ENCODE measurements at regions not wholly inside any gene's neighbourhood (a gene's known extent, or its start where the extent isn't known, plus 50 kb on each side); places are given as distances from the start of the nearest gene placed in this dataset.
A peak's percentile ranks its signal among the peaks of the same experiment; 100 is the strongest.
"Not testable (repeated sequence)": the region's sequence is repeated elsewhere in the genome, so short reads cannot be mapped to it uniquely, and the experiment has no call there.

DNA sequence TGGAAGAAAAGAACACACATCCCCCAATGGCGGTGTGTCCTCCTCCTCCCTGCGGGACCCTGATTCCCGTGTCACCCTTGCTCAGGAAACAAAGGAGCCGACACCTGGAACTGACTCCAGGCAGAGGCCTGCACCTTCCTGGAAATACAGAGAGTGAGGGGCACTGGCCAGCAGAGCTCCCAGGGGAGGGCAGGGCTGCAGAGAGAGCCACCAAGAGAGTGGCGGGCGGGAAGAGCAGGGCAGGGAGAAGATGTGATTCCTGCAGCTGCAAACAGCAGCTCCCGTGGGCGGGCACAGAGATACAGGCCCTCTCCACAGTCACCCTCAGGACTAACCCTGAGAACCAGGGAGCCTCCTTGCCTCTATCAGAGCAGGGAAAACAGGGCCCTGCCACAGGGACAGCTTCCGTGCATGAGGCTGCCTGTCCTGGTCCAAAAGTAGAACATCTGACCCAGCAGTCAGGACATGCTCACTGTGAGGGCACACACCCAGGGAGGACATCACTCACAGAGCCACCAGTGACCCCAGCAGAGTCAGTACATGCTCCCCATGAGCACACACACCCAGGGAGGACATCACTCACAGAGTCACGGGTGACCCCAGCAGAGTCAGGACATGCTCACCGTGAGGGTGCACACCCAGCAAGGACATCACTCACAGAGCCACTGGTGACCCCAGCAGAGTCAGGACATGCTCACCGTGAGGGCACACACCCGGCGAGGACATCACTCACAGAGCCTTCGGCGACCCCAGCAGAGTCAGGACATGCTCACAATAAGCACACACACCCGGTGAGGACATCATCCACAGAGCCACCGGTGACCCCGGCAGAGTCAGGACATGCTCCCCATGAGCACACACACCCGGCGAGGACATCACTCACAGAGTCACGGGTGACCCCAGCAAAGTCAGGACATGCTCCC, 193.1 kb downstream of the DLL1 start:
- DNase-seq (ENCODE audit: low spot score) = no peak

DNA sequence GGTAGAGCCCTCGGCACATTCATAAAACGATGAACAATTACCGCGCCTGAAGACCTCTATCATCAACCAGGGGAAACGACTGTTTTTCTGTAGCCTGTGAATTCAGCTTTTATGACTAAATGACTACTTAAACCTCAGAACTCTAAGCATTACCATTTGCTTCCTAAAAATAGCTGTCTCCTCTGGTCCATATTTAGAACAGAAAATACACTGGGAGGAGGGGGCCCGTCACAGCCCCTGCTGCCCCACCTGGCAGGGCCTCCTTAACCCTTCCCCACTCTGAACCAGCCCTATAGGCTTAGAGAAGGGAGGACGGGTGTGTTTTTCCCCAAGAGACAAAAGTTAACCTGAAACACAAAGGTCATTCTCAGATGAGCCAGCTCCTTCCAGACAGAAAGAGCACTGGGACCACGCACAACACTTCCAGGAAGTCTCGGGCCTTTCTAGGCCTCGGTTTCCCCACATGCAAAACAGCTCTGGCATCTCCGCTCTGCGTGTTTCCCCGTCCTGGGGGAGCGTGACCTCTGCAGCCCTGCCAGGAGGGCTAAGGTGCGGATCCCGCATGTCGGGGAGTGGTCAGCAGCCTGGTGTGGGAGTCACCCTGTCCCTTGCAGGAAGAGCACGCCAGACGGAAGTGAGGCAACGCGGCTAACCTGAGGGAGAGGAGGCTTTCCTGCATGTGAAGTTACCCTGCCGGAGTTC, 193.9 kb downstream of the DLL1 start:
- no peak for DNase-seq (ENCODE audit: low spot score)

DNA sequence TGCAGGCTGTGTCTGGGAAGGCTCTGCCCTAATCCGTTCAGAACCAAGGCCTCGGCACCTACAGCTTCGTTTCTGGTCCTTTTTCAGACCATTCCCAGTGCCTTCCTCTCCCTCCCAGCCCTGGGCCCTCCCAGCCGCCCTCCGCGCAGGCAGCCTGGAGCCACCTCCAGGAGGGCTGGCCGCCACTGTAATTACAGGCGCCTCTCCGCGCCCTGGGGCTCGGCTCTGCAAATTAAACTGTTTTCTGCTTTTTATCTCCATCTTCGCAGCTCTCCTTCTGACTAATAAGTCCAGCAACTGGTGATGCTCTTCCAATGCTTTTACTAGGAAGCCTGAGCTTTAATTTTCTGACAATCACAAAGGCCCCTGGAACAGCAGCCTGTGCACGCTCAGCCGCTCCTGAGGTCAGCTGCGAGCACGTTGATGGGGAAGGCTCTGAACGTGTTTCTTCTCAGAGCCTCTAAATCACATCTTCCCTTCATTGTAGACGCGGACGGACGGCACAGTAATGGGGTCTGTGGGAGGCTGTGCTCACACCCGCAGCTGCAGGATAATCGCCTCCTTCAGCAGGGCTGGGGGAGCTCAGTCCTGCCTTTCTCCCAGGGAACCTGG, 194.6 kb downstream of the DLL1 start:
- DNase-seq (ENCODE audit: low spot score) = peak; percentile 63

DNA sequence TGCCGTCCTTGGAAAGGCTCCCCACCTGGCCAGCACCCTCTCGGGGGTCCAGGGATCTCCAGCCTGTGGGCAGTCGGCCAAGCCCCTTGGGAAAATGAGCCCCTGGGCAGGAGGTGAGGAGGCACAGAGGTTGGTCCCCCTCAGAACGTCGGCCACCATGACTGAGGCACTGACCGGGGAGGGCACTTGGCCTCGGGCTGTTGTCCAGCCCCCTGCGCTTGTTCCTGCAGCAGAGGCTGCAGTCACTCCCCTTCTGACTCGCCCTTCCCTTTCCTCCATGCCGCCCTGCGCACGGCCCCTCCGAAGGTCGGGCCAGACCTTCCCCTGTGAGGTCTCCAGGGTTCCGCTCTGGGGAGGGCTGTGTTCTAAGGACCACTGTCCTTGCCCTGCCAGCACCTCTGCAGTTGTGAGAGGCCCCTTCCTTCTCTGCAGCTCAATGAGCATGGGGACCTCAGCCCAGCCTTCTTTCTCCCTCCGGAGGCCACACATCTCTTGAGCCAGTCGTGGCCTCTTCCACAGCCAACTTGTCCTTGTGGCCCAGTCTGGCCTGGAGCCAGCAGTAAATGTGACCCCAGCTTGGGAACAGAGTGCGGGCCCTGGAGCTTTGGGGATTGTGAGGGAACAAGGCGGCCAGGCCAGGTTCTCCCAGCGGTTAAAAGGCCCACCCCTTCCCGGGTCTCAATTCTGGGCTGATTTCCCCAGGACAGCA, 195.5 kb downstream of the DLL1 start:
- DNase-seq (ENCODE audit: low spot score) = no peak

DNA sequence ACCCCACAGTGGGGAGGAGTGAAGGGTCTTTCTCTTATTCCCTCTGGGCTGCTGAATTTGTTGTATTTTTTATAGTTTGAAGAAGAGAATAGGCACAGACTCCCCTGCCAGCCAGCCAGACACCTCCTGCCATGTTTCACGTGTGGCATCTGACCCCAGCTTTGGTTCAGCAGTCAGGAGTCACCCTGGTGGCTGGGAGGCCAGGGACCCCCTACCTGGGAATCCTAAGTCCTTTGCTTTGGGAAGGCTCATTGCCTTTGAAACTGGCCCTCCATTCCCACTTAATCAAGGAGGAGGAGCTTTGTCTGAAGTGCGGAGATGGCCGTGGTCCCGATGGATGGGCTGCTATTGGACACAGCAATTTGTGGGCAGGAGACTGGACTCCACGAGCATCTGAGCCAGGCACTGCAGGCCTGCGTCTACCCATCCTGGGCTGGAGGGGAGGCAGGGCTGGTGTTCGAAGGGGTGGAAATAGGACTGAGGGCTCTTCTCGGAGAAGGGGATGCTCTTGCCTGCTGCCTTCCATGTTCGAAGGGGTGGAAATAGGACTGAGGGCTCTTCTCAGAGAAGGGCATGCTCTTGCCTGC, 196.1 kb downstream of the DLL1 start:
- no peak for DNase-seq (ENCODE audit: low spot score)

DNA sequence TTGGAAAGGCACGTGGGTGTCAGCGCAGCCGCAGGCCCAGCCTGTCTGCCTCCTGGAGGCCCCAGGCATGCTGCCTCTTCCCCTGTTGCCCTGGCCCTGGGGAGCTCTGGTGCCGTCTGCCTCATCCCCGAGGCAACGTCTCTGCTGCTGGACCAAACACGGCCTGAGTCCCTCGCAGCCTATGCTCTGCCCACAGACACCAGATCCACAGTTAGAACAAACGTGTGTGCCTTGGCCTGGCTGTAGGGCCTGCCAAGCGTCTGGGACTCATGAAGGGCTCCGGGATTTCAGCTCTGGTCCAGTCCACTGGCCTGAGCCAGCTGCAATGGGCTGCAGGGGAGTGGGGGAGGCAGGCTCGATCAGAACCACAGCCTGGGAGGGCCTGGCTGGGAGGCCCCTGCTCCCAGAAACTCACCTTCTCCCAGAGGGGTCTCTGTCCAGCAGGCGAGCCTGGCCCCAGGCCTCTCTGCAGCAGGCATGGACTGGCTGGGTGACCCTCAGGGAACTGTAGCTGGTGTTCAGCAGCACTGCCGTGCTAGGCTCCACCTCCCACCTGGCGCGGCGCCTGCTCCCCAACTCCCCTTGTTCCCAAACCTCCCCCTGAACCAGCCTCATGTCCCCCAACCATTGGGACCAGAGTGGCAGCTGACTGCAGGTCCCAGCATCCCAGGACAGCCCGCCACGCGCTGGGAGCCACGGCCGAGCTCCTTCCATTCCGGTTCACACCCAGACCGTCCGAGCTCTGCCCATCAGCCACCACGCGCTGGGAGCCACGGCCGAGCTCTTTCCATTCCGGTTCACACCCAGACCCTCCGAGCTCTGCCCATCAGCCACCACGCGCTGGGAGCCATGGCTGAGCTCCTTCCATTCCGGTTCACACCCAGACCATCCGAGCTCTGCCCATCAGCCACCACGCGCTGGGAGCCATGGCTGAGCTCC, 197.0 kb downstream of the DLL1 start:
- no peak for DNase-seq (ENCODE audit: low spot score)

DNA sequence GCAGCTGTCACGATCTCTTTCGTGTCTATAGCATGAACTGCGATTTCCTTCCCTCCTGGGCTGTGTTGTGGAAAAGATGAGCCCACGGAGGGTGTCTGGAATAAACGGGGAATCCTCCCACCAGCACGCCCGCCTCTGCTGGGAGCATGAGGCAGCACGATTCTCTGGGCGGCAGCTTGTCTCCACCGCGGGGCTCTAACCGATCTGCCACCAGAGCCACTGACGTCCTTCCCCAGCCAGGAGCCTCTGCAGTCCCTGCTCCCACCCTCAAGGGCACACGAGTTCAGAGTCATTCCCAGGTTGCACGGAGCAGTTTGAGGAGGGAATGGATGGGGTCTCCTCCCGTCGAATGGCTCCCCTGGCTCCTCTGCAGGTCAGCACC, 197.6 kb downstream of the DLL1 start:
- peak; percentile 25 for DNase-seq (ENCODE audit: low spot score)

DNA sequence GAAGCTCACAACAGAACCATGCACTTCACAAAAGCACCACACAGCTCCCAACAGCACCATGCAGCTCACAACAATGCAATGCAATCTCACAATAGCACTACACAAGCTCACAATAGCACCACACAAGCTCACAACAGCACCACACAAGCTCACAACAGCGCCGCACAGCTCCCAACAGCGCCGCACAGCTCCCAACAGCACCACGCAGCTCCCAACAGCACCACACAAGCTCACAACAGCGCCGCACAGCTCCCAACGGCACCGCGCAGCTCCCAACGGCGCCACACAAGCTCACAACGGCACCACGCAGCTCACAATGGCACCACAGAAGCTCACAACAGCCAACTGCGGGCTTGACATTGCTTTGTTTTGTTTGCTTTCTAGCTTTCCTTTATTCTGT, 198.1 kb downstream of the DLL1 start:
- no peak for DNase-seq (ENCODE audit: low spot score)

DNA sequence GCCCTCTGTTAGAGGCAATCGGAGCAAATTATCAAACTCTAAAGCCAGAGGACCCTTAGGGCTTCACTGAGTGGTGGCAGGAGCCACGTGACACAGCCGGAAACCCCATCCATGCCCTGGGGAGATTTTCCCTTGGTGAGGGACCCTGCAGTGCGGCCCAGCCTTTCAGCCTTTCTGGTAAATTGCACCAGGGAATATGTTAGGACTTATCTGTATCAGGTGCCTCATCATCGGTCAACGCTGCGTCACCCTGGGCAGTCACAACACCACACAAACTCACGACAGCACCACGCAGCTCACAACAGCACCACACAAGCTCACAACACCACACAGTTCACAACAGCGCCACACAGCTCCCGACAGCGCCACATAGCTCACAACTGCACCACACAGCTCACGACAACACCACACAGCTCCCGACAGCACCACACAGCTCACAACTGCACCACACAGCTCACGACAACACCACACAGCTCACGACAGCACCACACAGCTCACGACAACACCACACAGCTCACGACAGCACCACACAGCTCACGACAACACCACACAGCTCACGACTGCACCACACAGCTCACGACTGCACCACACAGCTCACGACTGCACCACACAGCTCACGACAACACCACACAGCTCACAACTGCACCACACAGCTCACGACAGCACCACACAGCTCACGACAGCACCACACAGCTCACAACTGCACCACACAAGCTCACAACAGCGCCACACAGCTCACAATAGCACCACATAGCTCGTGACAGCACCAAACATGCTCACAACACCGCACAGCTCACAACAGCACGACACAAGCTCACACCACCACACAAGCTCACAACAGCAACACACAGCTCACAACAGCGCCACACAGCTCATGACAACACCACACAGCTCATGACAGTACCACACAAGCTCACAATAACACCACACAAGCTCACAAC, 199.0 kb downstream of the DLL1 start:
- DNase-seq (ENCODE audit: low spot score) = no peak

DNA sequence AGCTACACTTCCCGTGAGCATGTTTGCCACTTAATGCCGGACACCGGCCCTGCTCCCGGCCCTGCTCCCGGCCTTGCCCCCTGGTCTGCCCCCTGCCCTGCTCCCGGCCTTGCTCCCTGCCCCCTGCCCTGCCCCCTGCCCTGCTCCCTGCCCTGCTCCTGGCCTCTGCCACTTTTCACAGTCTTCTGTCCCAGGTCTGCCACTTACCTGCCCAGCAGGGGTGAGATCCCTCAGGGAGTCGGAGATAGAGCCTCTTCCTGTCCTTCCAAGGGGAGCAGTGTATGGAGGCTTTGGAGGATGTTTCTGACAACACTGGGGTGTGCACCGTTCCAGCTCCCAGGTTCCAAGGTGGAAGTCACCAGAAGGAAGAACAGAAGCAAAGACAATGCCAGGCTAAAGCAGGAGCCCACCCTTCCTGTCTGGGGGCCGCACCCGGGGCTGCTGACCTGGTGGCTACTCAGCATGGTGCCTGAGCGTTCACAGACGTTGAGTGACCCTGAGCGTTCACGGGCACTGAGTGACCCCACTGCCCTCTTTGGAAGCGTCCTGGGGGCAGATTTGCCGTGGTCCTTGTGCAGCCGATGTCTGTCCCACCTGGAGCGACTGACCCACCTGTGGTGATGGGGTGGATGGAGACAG, 199.8 kb downstream of the DLL1 start:
- DNase-seq (ENCODE audit: low spot score) = no peak

DNA sequence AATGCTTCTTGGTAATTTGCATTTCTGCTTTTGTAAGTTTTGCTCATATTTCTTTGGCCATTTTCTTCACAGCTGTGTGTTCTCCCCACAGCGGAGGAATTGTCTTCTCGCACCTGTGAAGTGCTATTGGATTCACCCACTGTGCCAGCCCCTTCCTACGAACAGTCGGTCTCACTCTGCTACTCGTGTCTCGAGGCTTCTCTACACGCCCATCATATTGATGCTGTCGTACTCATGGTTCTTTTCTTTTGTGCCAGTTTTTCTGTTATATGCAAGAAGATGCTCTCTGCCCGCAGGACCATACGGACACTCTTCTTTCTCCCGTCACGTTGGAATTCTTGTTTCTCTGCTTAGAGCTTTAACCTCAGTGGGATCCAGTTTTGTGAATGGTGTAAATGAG, 200.3 kb downstream of the DLL1 start:
- DNase-seq (ENCODE audit: low spot score) = no peak

DNA sequence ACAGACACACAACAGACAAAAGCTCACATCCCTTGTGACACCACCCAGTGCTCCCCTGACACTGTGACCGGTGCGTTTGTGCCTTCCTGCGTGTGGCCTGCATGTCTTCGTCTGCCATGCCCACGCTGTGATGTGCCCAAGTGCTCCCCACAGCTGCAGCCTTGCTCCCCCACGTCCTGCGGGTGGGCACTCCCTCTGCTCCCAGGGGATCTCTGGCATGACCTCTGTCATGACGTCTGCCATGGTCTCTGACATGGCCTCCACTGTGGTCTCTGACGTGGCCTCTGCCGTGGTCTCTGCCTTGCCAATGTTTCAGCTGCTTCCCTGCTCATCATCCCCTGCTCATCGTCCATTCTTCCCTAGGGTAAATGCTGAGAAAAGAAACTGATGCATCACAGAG, 200.9 kb downstream of the DLL1 start:
- no peak for DNase-seq (ENCODE audit: low spot score)

DNA sequence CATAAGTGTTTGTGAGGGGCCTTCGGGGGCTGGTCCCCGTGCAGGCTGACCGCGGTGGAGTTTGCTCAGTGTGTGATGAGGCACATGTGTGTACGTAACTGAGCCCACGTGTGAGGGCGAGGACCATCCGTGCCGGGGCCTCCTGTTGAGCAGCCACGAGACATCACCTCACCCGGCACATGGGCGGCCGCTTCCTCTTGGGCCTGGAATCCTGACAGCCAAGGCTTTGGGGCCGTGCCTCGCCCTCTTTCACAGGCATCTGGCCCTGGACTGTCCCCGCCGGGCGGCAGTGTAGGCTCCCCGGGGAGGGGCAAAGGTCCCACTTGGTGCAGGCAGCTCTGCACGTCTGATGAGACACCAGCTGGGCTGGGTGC, 202.3 kb downstream of the DLL1 start:
- no peak for DNase-seq (ENCODE audit: low spot score)

DNA sequence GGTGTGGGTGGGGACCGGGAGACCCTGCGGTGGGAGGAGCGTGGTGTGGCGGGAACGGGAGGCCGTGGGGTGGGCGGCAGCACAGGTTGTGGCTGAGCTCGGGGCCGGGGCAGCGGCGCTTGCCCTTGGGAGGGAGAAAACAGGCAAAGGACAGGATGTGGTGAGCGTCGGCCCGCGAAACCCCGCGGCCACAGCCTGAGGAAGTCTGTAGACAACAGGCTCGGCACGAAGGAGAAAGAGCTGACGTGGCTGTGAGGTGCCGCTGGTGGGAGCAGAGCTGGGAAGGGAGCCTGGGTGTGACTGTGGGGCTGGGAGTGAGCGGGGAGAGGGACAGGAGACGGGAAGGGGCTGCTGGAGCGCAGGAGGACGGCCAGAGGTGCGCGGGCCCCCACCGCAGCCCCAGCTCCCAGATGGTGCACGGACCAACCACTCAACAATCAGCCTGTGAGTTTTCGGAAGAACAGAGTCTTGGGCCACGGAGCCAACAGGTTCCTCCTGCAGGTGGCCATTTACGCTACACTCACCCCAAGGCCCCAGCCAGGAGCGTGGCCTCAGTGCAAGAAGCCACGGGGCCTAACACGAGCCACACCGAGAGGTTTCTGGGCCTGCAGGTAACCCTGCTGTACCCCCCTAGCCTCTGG, 202.8 kb downstream of the DLL1 start:
- DNase-seq (ENCODE audit: low spot score) = no peak

DNA sequence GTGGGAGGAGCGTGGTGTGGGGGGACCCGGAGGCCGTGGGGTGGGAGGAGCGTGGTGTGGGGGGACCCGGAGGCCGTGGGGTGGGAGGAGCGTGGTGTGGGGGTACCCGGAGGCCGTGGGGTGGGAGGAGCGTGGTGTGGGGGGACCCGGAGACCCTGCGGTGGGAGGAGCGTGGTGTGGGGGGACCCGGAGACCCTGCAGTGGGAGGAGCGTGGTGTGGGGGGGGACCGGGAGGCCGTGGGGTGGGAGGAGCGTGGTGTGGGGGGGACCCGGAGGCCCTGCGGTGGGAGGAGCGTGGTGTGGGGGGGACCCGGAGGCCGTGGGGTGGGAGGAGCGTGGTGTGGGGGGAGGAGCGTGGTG, 203.5 kb downstream of the DLL1 start:
- DNase-seq (ENCODE audit: low spot score) = not testable (repeated sequence)

DNA sequence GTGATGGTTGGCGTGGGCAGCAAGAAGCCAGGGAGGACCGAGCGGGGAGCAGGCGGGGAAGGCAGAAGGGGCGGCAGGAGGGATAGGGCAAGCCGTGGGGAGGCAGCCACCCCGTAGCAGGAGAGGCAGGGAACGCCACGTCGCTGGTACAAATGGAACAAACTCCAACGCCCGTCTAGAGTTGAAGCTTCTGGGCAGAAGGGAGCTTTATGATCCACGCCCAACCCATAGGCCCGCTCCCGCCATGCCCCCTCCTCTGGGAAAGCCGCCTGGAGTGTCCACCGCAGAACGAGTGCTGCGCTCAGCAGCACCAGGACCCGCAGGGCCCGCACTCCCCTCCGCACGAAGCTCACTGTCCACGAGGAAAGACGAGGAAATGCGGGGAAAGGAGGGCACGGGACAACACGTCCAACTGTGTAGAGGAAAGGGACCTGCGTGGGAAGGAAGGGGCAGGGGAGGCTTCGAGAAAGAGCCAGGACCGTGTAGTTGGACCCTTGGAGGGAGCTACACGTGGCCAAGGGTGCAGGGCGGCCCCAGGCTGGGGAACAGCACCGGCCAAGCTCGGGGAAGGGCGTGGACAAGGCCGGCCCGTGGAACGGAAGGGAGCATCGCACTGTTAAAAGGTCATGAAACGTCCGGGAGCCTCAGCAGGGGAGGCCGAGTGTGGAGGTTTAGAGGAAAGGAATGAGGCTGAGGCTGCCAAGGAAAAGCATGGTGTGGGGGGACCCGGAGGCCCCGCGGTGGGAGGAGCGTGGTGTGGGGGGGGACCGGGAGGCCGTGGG, 204.0 kb downstream of the DLL1 start:
- no peak for DNase-seq (ENCODE audit: low spot score)

Measured in SK-N-DZ (cell line).